ENCODE measurements at regions not wholly inside any gene's neighbourhood (a gene's known extent, or its start where the extent isn't known, plus 50 kb on each side); places are given as distances from the start of the nearest gene placed in this dataset.

- no peak for TF ChIP-seq EZH2 (IDR thresholded peaks at IDR 0.05; ENCODE audit: low read length)
- TF ChIP-seq CTCF (optimal IDR thresholded peaks at IDR 0.05 in 1 of 3, IDR thresholded peaks at IDR 0.05 in 1 of 3, conservative IDR thresholded peaks at IDR 0.05 in 1 of 3; ENCODE audit: extremely low read depth in 1 of 3, insufficient read depth in 2 of 3, low read length in 3 of 3): no peak
- FAIRE-seq: no peak
Measured at GRCh38 chr10:10326116-10326515, 691.6 kb upstream of the CELF2 start.

GRCh38 chr10:10327934-10328333 is 689.7 kb upstream of the CELF2 start:
- H3K4me3 ChIP-seq (ENCODE audit: control insufficient read depth in 2 of 3, extremely low read depth in 1 of 3, insufficient read depth in 2 of 3, low read depth in 1 of 3, low read length in 3 of 3): no peak overlapping the region
- H4K20me1 ChIP-seq (ENCODE audit: control insufficient read depth, extremely low read depth, insufficient read depth, low read length): no peaks in the 10 kb centered on the region
- no peak overlapping the region for H3K27ac ChIP-seq (ENCODE audit: control insufficient read depth, insufficient read depth, low read length)
- H3K4me1 ChIP-seq (ENCODE audit: control insufficient read depth, extremely low read depth, insufficient read depth, low read length): no peaks in the 10 kb centered on the region
- no peak overlapping the region for H2AFZ ChIP-seq (ENCODE audit: control insufficient read depth, low read length)
- H3K36me3 ChIP-seq (ENCODE audit: control insufficient read depth in 2 of 2, extremely low read depth in 1 of 2, insufficient read depth in 2 of 2, low read length in 2 of 2): no peaks in the 10 kb centered on the region
- H3K9ac ChIP-seq (ENCODE audit: control insufficient read depth, extremely low read depth, insufficient read depth, low read length): no peak overlapping the region
- dilution Hi-C loops (cut with MboI; ENCODE audit: extremely low pct_ligation_motif_present, low sequenced_read_pairs): no loop called here
- DNase-seq (ENCODE audit: low read depth, low spot score) (no peak), FAIRE-seq (no peak)
- no peak overlapping the region for H3K4me2 ChIP-seq (ENCODE audit: control insufficient read depth, extremely low read depth, insufficient read depth, low read depth, low read length)
- no peaks in the 10 kb centered on the region for H3K27me3 ChIP-seq (ENCODE audit: control insufficient read depth, extremely low read depth, insufficient read depth, low read length)
- H3K79me2 ChIP-seq (ENCODE audit: control insufficient read depth, insufficient read depth, low read length): no peaks in the 10 kb centered on the region
- no peak for TF ChIP-seq CTCF (optimal IDR thresholded peaks at IDR 0.05 in 1 of 3, IDR thresholded peaks at IDR 0.05 in 1 of 3, conservative IDR thresholded peaks at IDR 0.05 in 1 of 3; ENCODE audit: extremely low read depth in 1 of 3, insufficient read depth in 2 of 3, low read length in 3 of 3)
- no peak for TF ChIP-seq EZH2 (IDR thresholded peaks at IDR 0.05; ENCODE audit: low read length)
- no peaks in the 10 kb centered on the region for H3K9me1 ChIP-seq (ENCODE audit: control insufficient read depth, extremely low read depth, insufficient read depth, low read length)
- H3K9me3 ChIP-seq (ENCODE audit: control insufficient read depth, low read depth, low read length): no peaks in the 10 kb centered on the region

More at GRCh38 chr10:10326116-10326515, 691.6 kb upstream of the CELF2 start:
- Histone ChIP-seq H3K79me2 (ENCODE audit: control insufficient read depth, insufficient read depth, low read length) (no peaks in the 10 kb centered on the region), H3K27me3 (ENCODE audit: control insufficient read depth, extremely low read depth, insufficient read depth, low read length) (no peaks in the 10 kb centered on the region), H3K9me3 (ENCODE audit: control insufficient read depth, low read depth, low read length) (no peaks in the 10 kb centered on the region), H2AFZ (ENCODE audit: control insufficient read depth, low read length) (no peak overlapping the region), H3K4me3 (ENCODE audit: control insufficient read depth in 2 of 3, extremely low read depth in 1 of 3, insufficient read depth in 2 of 3, low read depth in 1 of 3, low read length in 3 of 3) (no peak overlapping the region), H3K27ac (ENCODE audit: control insufficient read depth, insufficient read depth, low read length) (no peak overlapping the region), H3K36me3 (ENCODE audit: control insufficient read depth in 2 of 2, extremely low read depth in 1 of 2, insufficient read depth in 2 of 2, low read length in 2 of 2) (no peaks in the 10 kb centered on the region), H3K9ac (ENCODE audit: control insufficient read depth, extremely low read depth, insufficient read depth, low read length) (no peak overlapping the region), H3K4me1 (ENCODE audit: control insufficient read depth, extremely low read depth, insufficient read depth, low read length) (peaks cover 5% of the 10 kb centered on the region), H3K9me1 (ENCODE audit: control insufficient read depth, extremely low read depth, insufficient read depth, low read length) (no peaks in the 10 kb centered on the region), H3K4me2 (ENCODE audit: control insufficient read depth, extremely low read depth, insufficient read depth, low read depth, low read length) (no peak overlapping the region), H4K20me1 (ENCODE audit: control insufficient read depth, extremely low read depth, insufficient read depth, low read length) (no peaks in the 10 kb centered on the region)
- dilution Hi-C loops (cut with MboI; ENCODE audit: extremely low pct_ligation_motif_present, low sequenced_read_pairs): no loop called here
- no peak for DNase-seq (ENCODE audit: low read depth, low spot score)
